Epithelial cell of esophagus (primary cell): ENCODE measurements at regions not wholly inside any gene's neighbourhood (a gene's known extent, or its start where the extent isn't known, plus 50 kb on each side); places are given as distances from the start of the nearest gene placed in this dataset.

Source experiments
- DNase-seq: peaks from one replicate; pipeline ENCODE4 v3.0.0; 2010; ENCODE audit warnings: low read depth
- H3K4me3 ChIP-seq: 2 replicates; pipeline ENCODE4 v1.5.1; 2011; ENCODE audit warnings: mild to moderate bottlenecking, low read length, control low read depth
- TF ChIP-seq, protein P1 (sequence below): IDR thresholded peaks from 2 replicates; pipeline ENCODE4 v1.5.1; 2011; ENCODE audit warnings: low read depth, mild to moderate bottlenecking, low read length, control low read depth, inconsistent platforms; ENCODE audit not compliant: insufficient read depth; ENCODE audit errors: missing control alignments

DNA sequence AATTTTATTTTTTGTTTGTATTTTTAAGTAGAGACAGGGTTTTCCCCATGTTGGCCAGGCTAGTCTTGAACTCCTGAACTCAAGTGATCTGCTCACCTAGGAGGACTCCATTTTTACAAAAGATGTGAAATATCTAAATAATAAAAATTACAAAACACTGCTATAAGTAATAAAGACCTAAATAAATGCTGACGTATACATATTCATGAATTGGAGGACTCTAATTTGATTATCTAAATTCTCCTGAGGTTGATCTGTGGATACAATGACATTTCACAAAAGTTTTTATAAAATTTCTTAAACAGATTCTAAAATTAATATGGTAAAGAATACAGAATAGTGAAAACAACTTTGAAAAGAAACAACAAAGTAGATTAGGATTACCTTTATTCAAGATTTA, 1224.0 kb downstream of the SLC16A7 start:
- no peak overlapping the region for H3K4me3 ChIP-seq
- no peak for DNase-seq
- TF ChIP-seq, protein P1, sequence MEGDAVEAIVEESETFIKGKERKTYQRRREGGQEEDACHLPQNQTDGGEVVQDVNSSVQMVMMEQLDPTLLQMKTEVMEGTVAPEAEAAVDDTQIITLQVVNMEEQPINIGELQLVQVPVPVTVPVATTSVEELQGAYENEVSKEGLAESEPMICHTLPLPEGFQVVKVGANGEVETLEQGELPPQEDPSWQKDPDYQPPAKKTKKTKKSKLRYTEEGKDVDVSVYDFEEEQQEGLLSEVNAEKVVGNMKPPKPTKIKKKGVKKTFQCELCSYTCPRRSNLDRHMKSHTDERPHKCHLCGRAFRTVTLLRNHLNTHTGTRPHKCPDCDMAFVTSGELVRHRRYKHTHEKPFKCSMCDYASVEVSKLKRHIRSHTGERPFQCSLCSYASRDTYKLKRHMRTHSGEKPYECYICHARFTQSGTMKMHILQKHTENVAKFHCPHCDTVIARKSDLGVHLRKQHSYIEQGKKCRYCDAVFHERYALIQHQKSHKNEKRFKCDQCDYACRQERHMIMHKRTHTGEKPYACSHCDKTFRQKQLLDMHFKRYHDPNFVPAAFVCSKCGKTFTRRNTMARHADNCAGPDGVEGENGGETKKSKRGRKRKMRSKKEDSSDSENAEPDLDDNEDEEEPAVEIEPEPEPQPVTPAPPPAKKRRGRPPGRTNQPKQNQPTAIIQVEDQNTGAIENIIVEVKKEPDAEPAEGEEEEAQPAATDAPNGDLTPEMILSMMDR: no peak

DNA sequence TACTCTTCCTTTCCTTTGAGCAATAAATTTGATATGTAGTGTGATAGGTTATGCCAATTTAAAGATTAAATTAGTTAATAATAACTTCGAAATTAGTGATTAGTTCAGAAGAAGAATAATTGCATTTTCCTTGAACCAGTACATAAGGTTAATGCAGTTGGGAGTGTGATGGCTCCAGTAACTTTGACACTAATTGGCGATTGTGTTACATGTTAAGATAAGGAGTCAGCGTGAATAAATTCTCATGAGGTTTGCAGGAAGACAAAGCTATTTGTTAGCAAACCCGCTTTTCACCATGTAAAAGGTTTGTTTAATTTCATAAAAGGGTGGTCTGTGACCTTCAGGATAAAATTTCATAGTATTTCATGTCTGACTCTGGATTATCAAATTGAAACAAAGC, 1226.8 kb downstream of the SLC16A7 start:
- no peak for DNase-seq
- H3K4me3 ChIP-seq: no peak overlapping the region
- TF ChIP-seq, protein P1: no peak

DNA sequence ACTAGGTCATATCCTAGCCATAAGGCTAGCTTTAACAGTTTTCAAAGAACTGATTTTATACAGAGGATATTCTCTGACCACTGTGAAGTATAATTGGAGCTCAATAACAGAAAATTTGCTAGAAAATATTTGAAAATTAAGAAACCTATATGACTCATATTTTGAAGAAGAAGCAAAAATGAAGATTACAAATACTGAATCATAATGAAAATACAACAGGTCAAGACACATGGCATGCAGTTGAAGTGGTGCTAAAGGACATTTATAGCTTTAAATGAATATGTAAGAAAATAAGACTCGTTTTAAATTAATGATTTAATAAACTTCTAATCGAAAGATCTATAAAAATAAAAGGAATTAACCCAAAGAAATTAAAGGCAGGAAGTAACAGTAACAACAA, 1234.6 kb downstream of the SLC16A7 start:
- TF ChIP-seq, protein P1: no peak
- peak; percentile 54 for DNase-seq

DNA sequence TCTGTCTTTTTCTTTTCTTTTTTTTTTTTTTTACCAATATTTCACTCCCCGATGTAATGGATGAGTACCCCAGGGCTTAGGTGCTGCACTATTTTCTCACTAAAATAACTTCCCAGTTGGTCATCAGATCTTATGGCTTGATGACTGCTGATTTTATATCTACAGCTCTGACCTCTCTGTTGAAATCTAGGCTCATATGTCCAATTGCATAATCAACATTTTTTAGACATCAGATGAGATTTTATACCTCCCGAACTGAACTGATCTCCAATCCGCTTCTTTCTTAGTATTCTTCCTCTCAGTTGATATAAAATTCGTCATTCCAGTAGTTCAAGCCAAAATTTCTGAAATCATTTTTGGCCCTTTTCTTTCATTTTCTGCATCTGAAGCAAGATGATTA, 1236.5 kb downstream of the SLC16A7 start:
- TF ChIP-seq, protein P1: no peak
- no peak overlapping the region for H3K4me3 ChIP-seq
- no peak for DNase-seq

More for the DNA sequence above, 1234.6 kb downstream of the SLC16A7 start:
- H3K4me3 ChIP-seq: no peak overlapping the region

DNA sequence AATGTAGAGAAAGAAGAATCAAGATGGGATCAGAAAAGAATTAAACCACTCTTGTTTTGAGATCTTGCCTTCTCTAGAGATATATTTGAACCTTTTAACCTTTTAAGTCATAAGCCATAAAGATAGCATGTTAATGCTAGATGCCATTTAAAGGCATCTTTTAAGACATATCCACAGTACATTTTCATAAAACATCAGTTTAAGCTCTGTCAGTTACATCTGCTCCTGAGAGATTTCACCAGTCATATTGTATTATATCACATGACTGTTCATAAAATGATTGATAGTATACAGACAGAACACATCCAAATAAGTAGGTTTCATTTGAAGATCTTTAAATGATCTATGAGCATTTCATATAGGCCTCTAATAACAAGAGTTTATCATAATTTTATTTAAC, 1238.5 kb downstream of the SLC16A7 start:
- H3K4me3 ChIP-seq: no peak overlapping the region
- no peak for DNase-seq
- TF ChIP-seq, protein P1: no peak

DNA sequence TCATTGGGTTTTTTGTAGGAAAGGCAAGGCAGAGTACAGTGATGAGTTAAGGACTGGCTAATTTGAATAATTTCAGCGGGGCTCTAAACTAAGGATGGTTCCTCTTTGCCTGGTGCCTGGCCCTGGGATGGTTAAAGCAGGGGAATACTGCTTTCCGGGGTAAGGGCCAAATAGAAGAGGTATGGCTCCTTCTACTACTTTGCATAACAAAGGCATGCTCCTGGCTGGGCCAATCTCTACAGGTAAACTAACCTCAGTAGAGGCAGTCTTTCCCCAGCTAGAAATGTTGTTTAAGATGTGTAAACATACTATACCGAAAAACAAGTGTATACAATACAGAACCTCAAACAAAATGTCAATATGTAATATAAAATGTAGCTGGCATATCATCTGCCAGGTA, 1239.0 kb downstream of the SLC16A7 start:
- DNase-seq: no peak
- TF ChIP-seq, protein P1: no peak
- no peak overlapping the region for H3K4me3 ChIP-seq

DNA sequence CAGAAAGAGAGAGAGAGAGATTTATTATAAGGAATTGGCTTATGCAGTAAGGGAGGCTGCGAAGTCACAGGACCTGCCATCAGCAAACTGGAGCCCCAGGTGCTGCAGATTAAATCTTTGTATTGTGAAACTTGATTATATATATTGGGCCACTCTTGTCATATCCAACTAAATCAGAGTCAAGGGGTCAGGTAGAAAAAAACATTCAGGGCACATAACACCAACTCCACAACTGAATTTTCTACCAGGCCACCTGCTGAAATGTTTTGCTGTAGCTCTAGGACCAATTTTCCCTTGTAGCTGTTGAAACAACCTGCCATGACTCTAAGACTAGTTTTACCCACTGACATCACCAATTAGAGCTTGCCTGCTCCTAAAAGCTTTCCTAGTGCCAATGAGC, 1240.8 kb downstream of the SLC16A7 start:
- no peak overlapping the region for H3K4me3 ChIP-seq
- DNase-seq: no peak
- TF ChIP-seq, protein P1: no peak
